Lower leg skin (tissue), 3 donors: ENCODE measurements at regions not wholly inside any gene's neighbourhood (a gene's known extent, or its start where the extent isn't known, plus 50 kb on each side); places are given as distances from the start of the nearest gene placed in this dataset.

Experiments
- POLR2A ChIP-seq, 2 donors: fragments of 450-650 bp; IDR thresholded peaks; one replicate each; pipeline ENCODE4 v1.6.1; 2016 to 2017; ENCODE audit warnings: antibody characterized with exemption in 2 of 2, mild to moderate bottlenecking in 1 of 2, moderate library complexity in 1 of 2
- TF ChIP-seq, protein P1 (sequence below), 3 donors: fragments of 450-650 bp; IDR thresholded peaks; one replicate each; pipeline ENCODE4 v1.5.1; 2016; ENCODE audit warnings: antibody characterized with exemption in 3 of 3, mild to moderate bottlenecking in 3 of 3, moderate library complexity in 2 of 3

GRCh38 chr3:25035526-25035925 is 392.5 kb upstream of the RARB start:
- TF ChIP-seq, protein P1, sequence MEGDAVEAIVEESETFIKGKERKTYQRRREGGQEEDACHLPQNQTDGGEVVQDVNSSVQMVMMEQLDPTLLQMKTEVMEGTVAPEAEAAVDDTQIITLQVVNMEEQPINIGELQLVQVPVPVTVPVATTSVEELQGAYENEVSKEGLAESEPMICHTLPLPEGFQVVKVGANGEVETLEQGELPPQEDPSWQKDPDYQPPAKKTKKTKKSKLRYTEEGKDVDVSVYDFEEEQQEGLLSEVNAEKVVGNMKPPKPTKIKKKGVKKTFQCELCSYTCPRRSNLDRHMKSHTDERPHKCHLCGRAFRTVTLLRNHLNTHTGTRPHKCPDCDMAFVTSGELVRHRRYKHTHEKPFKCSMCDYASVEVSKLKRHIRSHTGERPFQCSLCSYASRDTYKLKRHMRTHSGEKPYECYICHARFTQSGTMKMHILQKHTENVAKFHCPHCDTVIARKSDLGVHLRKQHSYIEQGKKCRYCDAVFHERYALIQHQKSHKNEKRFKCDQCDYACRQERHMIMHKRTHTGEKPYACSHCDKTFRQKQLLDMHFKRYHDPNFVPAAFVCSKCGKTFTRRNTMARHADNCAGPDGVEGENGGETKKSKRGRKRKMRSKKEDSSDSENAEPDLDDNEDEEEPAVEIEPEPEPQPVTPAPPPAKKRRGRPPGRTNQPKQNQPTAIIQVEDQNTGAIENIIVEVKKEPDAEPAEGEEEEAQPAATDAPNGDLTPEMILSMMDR (IDR thresholded peaks at IDR 0.05): no peak
- no peak for TF ChIP-seq POLR2A (IDR thresholded peaks at IDR 0.05)
